Neural cell (in vitro differentiated cells): ENCODE measurements at regions not wholly inside any gene's neighbourhood (a gene's known extent, or its start where the extent isn't known, plus 50 kb on each side); places are given as distances from the start of the nearest gene placed in this dataset.

Experiments used
- H2AFZ ChIP-seq: fragments of 200-600, 300-800 bp; sonication (generic), shearing (Covaris generic); 2 replicates; pipeline ENCODE4 v1.6.0; 2014; ENCODE audit warnings: low read depth, mild to moderate bottlenecking, antibody characterized with exemption, low read length, moderate library complexity
- H3F3A ChIP-seq: fragments of 200-600 bp; shearing (Covaris generic); 2 replicates; pipeline ENCODE4 v1.6.1; 2016; ENCODE audit warnings: mild to moderate bottlenecking, moderate library complexity, mixed read lengths, antibody characterized with exemption, low read length; ENCODE audit not compliant: insufficient read depth, poor library complexity, severe bottlenecking
- H3K27ac ChIP-seq: fragments of 200-600, 300-800 bp; sonication (generic), shearing (Covaris generic); 2 replicates; pipeline ENCODE4 v1.5.1; 2014; ENCODE audit warnings: mild to moderate bottlenecking, low read length, moderate library complexity
- H3K27me3 ChIP-seq: fragments of 300-800, 200-600 bp; sonication (generic), shearing (Covaris generic); 2 replicates; pipeline ENCODE4 v1.6.0; 2014; ENCODE audit warnings: mild to moderate bottlenecking, low read depth, low read length, moderate library complexity; ENCODE audit not compliant: insufficient read depth
- H3K36me3 ChIP-seq: fragments of 300-800, 200-600 bp; sonication (generic), shearing (Covaris generic); 2 replicates; pipeline ENCODE4 v1.5.1; 2014; ENCODE audit warnings: mild to moderate bottlenecking, antibody characterized with exemption, low read length, moderate library complexity; ENCODE audit not compliant: insufficient read depth
- H3K4me2 ChIP-seq: fragments of 300-800, 200-600 bp; sonication (generic), shearing (Covaris generic); 2 replicates; pipeline ENCODE4 v1.6.0; 2014; ENCODE audit warnings: mild to moderate bottlenecking, low read length
- H3K4me3 ChIP-seq: fragments of 300-800, 200-600 bp; sonication (generic), shearing (Covaris generic); 2 replicates; pipeline ENCODE4 v1.5.1; 2014; ENCODE audit warnings: mild to moderate bottlenecking, low read length, moderate library complexity
- H3K79me2 ChIP-seq: fragments of 200-600 bp; shearing (Covaris generic); replicated peaks from 2 replicates; pipeline ENCODE4 v1.6.0; 2014; ENCODE audit warnings: mild to moderate bottlenecking, low read length, moderate library complexity; ENCODE audit not compliant: insufficient read depth
- H3K9ac ChIP-seq: fragments of 300-800, 200-600 bp; sonication (generic), shearing (Covaris generic); 2 replicates; pipeline ENCODE4 v1.6.1; 2016; ENCODE audit warnings: mild to moderate bottlenecking, low read length, mixed read lengths
- H3K9me2 ChIP-seq: fragments of 200-600 bp; shearing (Covaris generic); 2 replicates; pipeline ENCODE4 v1.6.1; 2016; ENCODE audit warnings: mild to moderate bottlenecking, low read length, mixed read lengths; ENCODE audit not compliant: insufficient read depth
- H3K9me3 ChIP-seq: fragments of 200-600, 300-800 bp; sonication (generic), shearing (Covaris generic); 2 replicates; pipeline ENCODE4 v1.6.1; 2016; ENCODE audit warnings: mild to moderate bottlenecking, mixed run types, low read length, moderate library complexity, mixed read lengths
- H4K20me1 ChIP-seq: fragments of 200-600 bp; shearing (Covaris generic); 2 replicates; pipeline ENCODE4 v1.6.1; 2016; ENCODE audit warnings: mild to moderate bottlenecking, mixed run types; ENCODE audit not compliant: insufficient read depth
- CTCF ChIP-seq: fragments of 450-650 bp; IDR thresholded peaks from 2 replicates; pipeline ENCODE4 v1.5.1; 2014; ENCODE audit warnings: antibody characterized with exemption, mild to moderate bottlenecking, moderate library complexity; ENCODE audit not compliant: poor library complexity, severe bottlenecking
- EP300 ChIP-seq: fragments of 450-650 bp; conservative IDR thresholded peaks from 2 replicates; pipeline ENCODE4 v1.6.1; 2014; ENCODE audit warnings: antibody characterized with exemption, mild to moderate bottlenecking, moderate library complexity; ENCODE audit not compliant: poor library complexity, severe bottlenecking
- EZH2 ChIP-seq: fragments of 200-600, 300-800 bp; shearing (Covaris generic), sonication (generic); IDR thresholded peaks from 2 replicates; pipeline ENCODE4 v1.6.1; 2014; ENCODE audit warnings: antibody characterized with exemption, low read length, borderline replicate concordance, mild to moderate bottlenecking; ENCODE audit not compliant: insufficient read depth, poor library complexity, severe bottlenecking
- MXI1 ChIP-seq: fragments of 450-650 bp; conservative IDR thresholded peaks from 2 replicates; pipeline ENCODE4 v1.6.1; 2014; ENCODE audit warnings: antibody characterized with exemption, mild to moderate bottlenecking; ENCODE audit not compliant: poor library complexity, severe bottlenecking
- POLR2AphosphoS5 ChIP-seq: IDR thresholded peaks from 2 replicates; pipeline ENCODE4 v1.6.1; 2012
- RAD21 ChIP-seq: fragments of 450-650 bp; conservative IDR thresholded peaks from 2 replicates; pipeline ENCODE4 v1.6.1; 2014; ENCODE audit warnings: antibody characterized with exemption, mild to moderate bottlenecking, moderate library complexity
- SMC3 ChIP-seq: fragments of 450-650 bp; conservative IDR thresholded peaks from 2 replicates; pipeline ENCODE4 v1.6.1; 2014; ENCODE audit warnings: antibody characterized with exemption, mild to moderate bottlenecking, moderate library complexity; ENCODE audit not compliant: poor library complexity
- TF ChIP-seq, protein P1 (sequence below): IDR thresholded peaks from 2 replicates; pipeline ENCODE4 v1.6.1; 2012; ENCODE audit warnings: borderline replicate concordance

DNA sequence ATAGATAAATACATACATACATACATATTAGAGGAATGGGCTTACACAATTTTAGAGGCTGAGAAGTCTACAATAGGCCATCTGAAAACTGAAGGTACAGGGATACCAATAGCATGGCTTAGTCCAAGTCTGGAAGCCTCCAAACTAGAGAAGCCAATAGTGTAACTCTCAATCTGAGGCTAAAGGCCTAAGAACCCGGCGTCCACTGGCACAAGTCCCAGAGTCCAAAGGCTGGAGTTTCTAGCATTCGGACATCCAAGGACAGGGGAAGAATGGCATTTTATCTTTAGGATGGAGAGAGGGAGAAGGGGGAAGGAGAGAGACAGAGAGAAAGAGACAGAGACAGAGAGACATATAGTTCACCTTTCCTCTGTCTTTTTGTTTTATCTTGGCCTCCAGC is 63.7 kb upstream of the SYT4 start:
- no peaks in the 10 kb centered on the region for H3K9me3 ChIP-seq
- no peaks in the 10 kb centered on the region for H3K36me3 ChIP-seq
- H3K79me2 ChIP-seq = no peaks in the 10 kb centered on the region
- H3K9ac ChIP-seq = no peak overlapping the region
- no peaks in the 10 kb centered on the region for H3K9me2 ChIP-seq
- no peaks in the 10 kb centered on the region for H3F3A ChIP-seq
- no peak overlapping the region for H3K27ac ChIP-seq
- no peak overlapping the region for H3K4me3 ChIP-seq
- no peaks in the 10 kb centered on the region for H3K27me3 ChIP-seq
- H2AFZ ChIP-seq = no peak overlapping the region
- H3K4me2 ChIP-seq = no peak overlapping the region
- no peaks in the 10 kb centered on the region for H4K20me1 ChIP-seq
- peak; percentile 2 for TF ChIP-seq EP300
- no peak for TF ChIP-seq EZH2

GRCh38 chr18:43350176-43350575 is 72.9 kb upstream of the SYT4 start:
- Histone ChIP-seq H3K36me3 (no peaks in the 10 kb centered on the region), H3K4me3 (no peak overlapping the region), H3K27ac (no peak overlapping the region), H3K9ac (no peak overlapping the region), H2AFZ (no peak overlapping the region), H3K27me3 (no peaks in the 10 kb centered on the region), H3K79me2 (no peaks in the 10 kb centered on the region), H3F3A (no peaks in the 10 kb centered on the region), H3K9me2 (no peaks in the 10 kb centered on the region), H4K20me1 (no peaks in the 10 kb centered on the region), H3K9me3 (no peaks in the 10 kb centered on the region), H3K4me2 (no peak overlapping the region)
- TF ChIP-seq, protein P1, sequence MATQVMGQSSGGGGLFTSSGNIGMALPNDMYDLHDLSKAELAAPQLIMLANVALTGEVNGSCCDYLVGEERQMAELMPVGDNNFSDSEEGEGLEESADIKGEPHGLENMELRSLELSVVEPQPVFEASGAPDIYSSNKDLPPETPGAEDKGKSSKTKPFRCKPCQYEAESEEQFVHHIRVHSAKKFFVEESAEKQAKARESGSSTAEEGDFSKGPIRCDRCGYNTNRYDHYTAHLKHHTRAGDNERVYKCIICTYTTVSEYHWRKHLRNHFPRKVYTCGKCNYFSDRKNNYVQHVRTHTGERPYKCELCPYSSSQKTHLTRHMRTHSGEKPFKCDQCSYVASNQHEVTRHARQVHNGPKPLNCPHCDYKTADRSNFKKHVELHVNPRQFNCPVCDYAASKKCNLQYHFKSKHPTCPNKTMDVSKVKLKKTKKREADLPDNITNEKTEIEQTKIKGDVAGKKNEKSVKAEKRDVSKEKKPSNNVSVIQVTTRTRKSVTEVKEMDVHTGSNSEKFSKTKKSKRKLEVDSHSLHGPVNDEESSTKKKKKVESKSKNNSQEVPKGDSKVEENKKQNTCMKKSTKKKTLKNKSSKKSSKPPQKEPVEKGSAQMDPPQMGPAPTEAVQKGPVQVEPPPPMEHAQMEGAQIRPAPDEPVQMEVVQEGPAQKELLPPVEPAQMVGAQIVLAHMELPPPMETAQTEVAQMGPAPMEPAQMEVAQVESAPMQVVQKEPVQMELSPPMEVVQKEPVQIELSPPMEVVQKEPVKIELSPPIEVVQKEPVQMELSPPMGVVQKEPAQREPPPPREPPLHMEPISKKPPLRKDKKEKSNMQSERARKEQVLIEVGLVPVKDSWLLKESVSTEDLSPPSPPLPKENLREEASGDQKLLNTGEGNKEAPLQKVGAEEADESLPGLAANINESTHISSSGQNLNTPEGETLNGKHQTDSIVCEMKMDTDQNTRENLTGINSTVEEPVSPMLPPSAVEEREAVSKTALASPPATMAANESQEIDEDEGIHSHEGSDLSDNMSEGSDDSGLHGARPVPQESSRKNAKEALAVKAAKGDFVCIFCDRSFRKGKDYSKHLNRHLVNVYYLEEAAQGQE = no peak
- TF ChIP-seq EP300 (no peak), POLR2AphosphoS5 (no peak), CTCF (no peak)

GRCh38 chr18:43364535-43364934 is 87.2 kb upstream of the SYT4 start:
- Histone ChIP-seq H3K27ac (no peak overlapping the region), H3K4me3 (no peak overlapping the region), H3K79me2 (no peaks in the 10 kb centered on the region), H3K36me3 (no peaks in the 10 kb centered on the region), H3K9ac (no peak overlapping the region), H3K4me2 (no peak overlapping the region), H3F3A (no peaks in the 10 kb centered on the region), H4K20me1 (no peaks in the 10 kb centered on the region), H2AFZ (no peak overlapping the region), H3K9me2 (no peaks in the 10 kb centered on the region), H3K27me3 (no peaks in the 10 kb centered on the region), H3K9me3 (no peaks in the 10 kb centered on the region)
- TF ChIP-seq EZH2 (no peak), SMC3 (no peak), RAD21 (no peak), MXI1 (no peak)
- TF ChIP-seq, protein P1 = no peak
